ENCODE measurements at regions not wholly inside any gene's neighbourhood (a gene's known extent, or its start where the extent isn't known, plus 50 kb on each side); places are given as distances from the start of the nearest gene placed in this dataset.

GRCh38 chr5:141771031-141771430 lies 89.0 kb upstream of the ARAP3 start:
- intact Hi-C loops (cut with DNase I): no loop called here
- 62 to 63% (median 62%) methylated on average over 4 of the region's 4 CpGs for WGBS, 3 donors
- H3K27me3 ChIP-seq (ENCODE audit: insufficient read depth in 3 of 3, low read length in 2 of 3): peaks cover 0 to 5% (median 0%) of the 10 kb centered on the region in 3 donors
- DNase-seq (no peak), ATAC-seq (no peak)
- no peaks in the 10 kb centered on the region for H3K4me1 ChIP-seq
- no peaks in the 10 kb centered on the region for H3K9me3 ChIP-seq
- H3K36me3 ChIP-seq (ENCODE audit: insufficient read depth in 1 of 2, low read depth in 1 of 2): no peaks in the 10 kb centered on the region
- H3K4me3 ChIP-seq: no peak overlapping the region
- no peak overlapping the region for H3K27ac ChIP-seq
- no peak for TF ChIP-seq CTCF (IDR thresholded peaks at IDR 0.05)

- no peaks in the 10 kb centered on the region for H3K4me1 ChIP-seq
- TF ChIP-seq CTCF (IDR thresholded peaks at IDR 0.05): no peak
- no peaks in the 10 kb centered on the region for H3K36me3 ChIP-seq (ENCODE audit: insufficient read depth in 1 of 2, low read depth in 1 of 2)
- intact Hi-C loops (cut with DNase I): no loop called here
- DNase-seq (no peak), ATAC-seq (no peak)
- H3K9me3 ChIP-seq: no peaks in the 10 kb centered on the region
- no peak overlapping the region for H3K27ac ChIP-seq
- peaks cover 0 to 5% (median 0%) of the 10 kb centered on the region in 3 donors for H3K27me3 ChIP-seq (ENCODE audit: insufficient read depth in 3 of 3, low read length in 2 of 3)
- 69 to 78% (median 73%) methylated on average over 3 of the region's 3 CpGs for WGBS, 3 donors
- no peak overlapping the region for H3K4me3 ChIP-seq
Measured at GRCh38 chr5:141769671-141770070, 87.6 kb upstream of the ARAP3 start.

- DNase-seq (no peak), ATAC-seq (no peak)
- no peaks in the 10 kb centered on the region for H3K9me3 ChIP-seq
- H3K27me3 ChIP-seq (ENCODE audit: insufficient read depth in 3 of 3, low read length in 2 of 3): peaks cover 0 to 3% (median 0%) of the 10 kb centered on the region in 3 donors
- WGBS, 3 donors: 84 to 90% (median 87%) methylated on average over 15 of the region's 15 CpGs
- TF ChIP-seq CTCF (IDR thresholded peaks at IDR 0.05): no peak
- intact Hi-C loops (cut with DNase I): no loop called here
- H3K4me3 ChIP-seq: no peak overlapping the region
- H3K4me1 ChIP-seq: no peaks in the 10 kb centered on the region
- no peak overlapping the region for H3K27ac ChIP-seq
- H3K36me3 ChIP-seq (ENCODE audit: insufficient read depth in 1 of 2, low read depth in 1 of 2): no peaks in the 10 kb centered on the region
Measured at GRCh38 chr5:141767671-141768070, 85.6 kb upstream of the ARAP3 start.

- DNase-seq: no peak
- no peak overlapping the region for H3K27ac ChIP-seq
- no peaks in the 10 kb centered on the region for H3K36me3 ChIP-seq (ENCODE audit: insufficient read depth in 1 of 2, low read depth in 1 of 2)
- intact Hi-C loops (cut with DNase I): no loop called here
- H3K9me3 ChIP-seq: no peaks in the 10 kb centered on the region
- no peaks in the 10 kb centered on the region for H3K4me1 ChIP-seq
- TF ChIP-seq CTCF (IDR thresholded peaks at IDR 0.05): no peak
- 49 to 60% (median 56%) methylated on average over 2 of the region's 2 CpGs for WGBS, 3 donors
- peaks cover 0 to 9% (median 0%) of the 10 kb centered on the region in 3 donors for H3K27me3 ChIP-seq (ENCODE audit: insufficient read depth in 3 of 3, low read length in 2 of 3)
- H3K4me3 ChIP-seq: no peak overlapping the region
- no peak for ATAC-seq
Measured at GRCh38 chr5:141765896-141766551, 84.0 kb upstream of the ARAP3 start.

- intact Hi-C loops (cut with DNase I): loop anchor here in 1 of 2 donors (5.0 kb wide), 1 partner anchor 114 kb away; the partner anchor contains the start of gene PCDH1
- H3K27me3 ChIP-seq (ENCODE audit: insufficient read depth in 3 of 3, low read length in 2 of 3): peaks cover 0 to 30% (median 3%) of the 10 kb centered on the region in 3 donors
- TF ChIP-seq CTCF (IDR thresholded peaks at IDR 0.05): no peak
- no peaks in the 10 kb centered on the region for H3K36me3 ChIP-seq (ENCODE audit: insufficient read depth in 1 of 2, low read depth in 1 of 2)
- no peaks in the 10 kb centered on the region for H3K4me1 ChIP-seq
- ATAC-seq (no peak), DNase-seq (no peak)
- H3K9me3 ChIP-seq: no peaks in the 10 kb centered on the region
- H3K27ac ChIP-seq: no peak overlapping the region
- no peak overlapping the region for H3K4me3 ChIP-seq
- 45 to 67% (median 58%) methylated on average over 5 of the region's 5 CpGs for WGBS, 3 donors
Measured at GRCh38 chr5:141763541-141763940, 81.5 kb upstream of the ARAP3 start.

Measured in psoas muscle (tissue), 7 donors.